ENCODE measurements at regions not wholly inside any gene's neighbourhood (a gene's known extent, or its start where the extent isn't known, plus 50 kb on each side); places are given as distances from the start of the nearest gene placed in this dataset.

GRCh38 chr7:149595541-149595940, 97.9 kb upstream of the ZNF746 start:
- TF ChIP-seq CTCF (IDR thresholded peaks at IDR 0.05 in 8 of 11, conservative IDR thresholded peaks at IDR 0.05 in 3 of 11): no peak
- TF ChIP-seq POLR2A (IDR thresholded peaks at IDR 0.05): no peak
- TF ChIP-seq POLR2AphosphoS5 (IDR thresholded peaks at IDR 0.05): no peak

All from spleen (tissue), 7 donors.